Fibroblast of lung (primary cell): ENCODE measurements at regions not wholly inside any gene's neighbourhood (a gene's known extent, or its start where the extent isn't known, plus 50 kb on each side); places are given as distances from the start of the nearest gene placed in this dataset.

Experiments used
- DNase-seq, 2 donors: peaks; one replicate each; pipeline versions ENCODE4 v3.0.0 to v3.0.0-alpha.2; 2010; ENCODE audit warnings: low read depth in 2 of 2
- H2AFZ ChIP-seq: 2 replicates; pipeline ENCODE4 v1.5.1; 2012; ENCODE audit warnings: low read length, control low read depth, inconsistent platforms
- H3K27ac ChIP-seq: 2 replicates; pipeline ENCODE4 v1.5.1; 2011; ENCODE audit warnings: low read length, control low read depth; ENCODE audit not compliant: insufficient read depth
- H3K27me3 ChIP-seq: 2 replicates; pipeline ENCODE4 v1.5.1; 2011; ENCODE audit warnings: mild to moderate bottlenecking, low read length; ENCODE audit not compliant: control insufficient read depth, insufficient read depth
- H3K36me3 ChIP-seq: 2 replicates; pipeline ENCODE4 v1.5.1; 2011; ENCODE audit warnings: low read length; ENCODE audit not compliant: control insufficient read depth, insufficient read depth
- H3K4me1 ChIP-seq: 2 replicates; pipeline ENCODE4 v1.5.1; 2011; ENCODE audit warnings: low read length; ENCODE audit not compliant: control insufficient read depth, insufficient read depth; ENCODE audit errors: extremely low read depth
- H3K4me2 ChIP-seq: 2 replicates; pipeline ENCODE4 v1.5.1; 2011; ENCODE audit warnings: low read length, control low read depth; ENCODE audit not compliant: insufficient read depth; ENCODE audit errors: extremely low read depth
- H3K4me3 ChIP-seq, 4 experiments: fragments of 200-600 bp in 1 of 4; sonication (generic) in 1 of 4; replicated peaks in 1 of 4; 2 replicates each; pipeline ENCODE4 v1.5.1; 2011 to 2016; ENCODE audit warnings: low read length in 4 of 4, low read depth in 3 of 4, mild to moderate bottlenecking in 3 of 4, control low read depth in 2 of 4, inconsistent platforms in 1 of 4, mixed read lengths in 1 of 4; ENCODE audit not compliant: insufficient read depth in 1 of 4; ENCODE audit errors: control extremely low read depth in 1 of 4
- H3K79me2 ChIP-seq: 2 replicates; pipeline ENCODE4 v1.5.1; 2012; ENCODE audit warnings: mild to moderate bottlenecking, low read length, inconsistent platforms; ENCODE audit not compliant: control insufficient read depth, insufficient read depth
- H3K9ac ChIP-seq: 2 replicates; pipeline ENCODE4 v1.5.1; 2011; ENCODE audit warnings: mild to moderate bottlenecking, low read length, control low read depth; ENCODE audit not compliant: insufficient read depth
- H3K9me3 ChIP-seq: 2 replicates; pipeline ENCODE4 v1.5.1; 2012; ENCODE audit warnings: low read depth, low read length; ENCODE audit not compliant: control insufficient read depth, insufficient read depth
- H4K20me1 ChIP-seq: 2 replicates; pipeline ENCODE4 v1.5.1; 2011; ENCODE audit warnings: low read length; ENCODE audit not compliant: control insufficient read depth, insufficient read depth; ENCODE audit errors: extremely low read depth
- CTCF ChIP-seq, 2 donors: IDR thresholded peaks in 1 of 2; conservative IDR thresholded peaks in 1 of 2; 1 replicate in 1 of 2; 2 replicates in 1 of 2; pipeline ENCODE4 v1.5.1; 2011 to 2012; ENCODE audit warnings: low read length in 2 of 2, control low read depth in 1 of 2, inconsistent platforms in 1 of 2, low read depth in 1 of 2, mild to moderate bottlenecking in 1 of 2
- EZH2 ChIP-seq: IDR thresholded peaks from 2 replicates; pipeline ENCODE4 v1.5.1; 2012; ENCODE audit warnings: low read length, control low read depth, mild to moderate bottlenecking; ENCODE audit errors: missing control alignments

GRCh38 chr4:181962321-181962720 is 280.9 kb upstream of the TENM3 start:
- no peaks in the 10 kb centered on the region for H3K9me3 ChIP-seq
- H3K36me3 ChIP-seq: no peaks in the 10 kb centered on the region
- no peak overlapping the region for H3K4me2 ChIP-seq
- no peak overlapping the region for H3K4me3 ChIP-seq
- no peaks in the 10 kb centered on the region for H3K79me2 ChIP-seq
- H3K9ac ChIP-seq: no peak overlapping the region
- no peaks in the 10 kb centered on the region for H3K4me1 ChIP-seq
- no peaks in the 10 kb centered on the region for H3K27me3 ChIP-seq
- DNase-seq: peak in 1 of 2 donors; percentile 70
- no peak overlapping the region for H2AFZ ChIP-seq
- H4K20me1 ChIP-seq: no peaks in the 10 kb centered on the region
- H3K27ac ChIP-seq: no peak overlapping the region
- no peak for TF ChIP-seq EZH2
- no peak for TF ChIP-seq CTCF (conservative IDR thresholded peaks at IDR 0.05 in 1 of 2, IDR thresholded peaks at IDR 0.05 in 1 of 2; ENCODE audit: low read depth in 1 of 2, low read length in 2 of 2)

GRCh38 chr4:181964731-181965130 is 278.5 kb upstream of the TENM3 start:
- Histone ChIP-seq H3K4me1 (no peaks in the 10 kb centered on the region), H3K4me2 (no peak overlapping the region), H3K9ac (no peak overlapping the region), H4K20me1 (no peaks in the 10 kb centered on the region), H3K79me2 (no peaks in the 10 kb centered on the region), H3K36me3 (no peaks in the 10 kb centered on the region), H2AFZ (no peak overlapping the region), H3K27me3 (no peaks in the 10 kb centered on the region), H3K4me3 (no peak overlapping the region), H3K9me3 (no peaks in the 10 kb centered on the region), H3K27ac (no peak overlapping the region)
- no peak for TF ChIP-seq CTCF (conservative IDR thresholded peaks at IDR 0.05 in 1 of 2, IDR thresholded peaks at IDR 0.05 in 1 of 2; ENCODE audit: low read depth in 1 of 2, low read length in 2 of 2)
- TF ChIP-seq EZH2: no peak
- DNase-seq: no peak

DNA sequence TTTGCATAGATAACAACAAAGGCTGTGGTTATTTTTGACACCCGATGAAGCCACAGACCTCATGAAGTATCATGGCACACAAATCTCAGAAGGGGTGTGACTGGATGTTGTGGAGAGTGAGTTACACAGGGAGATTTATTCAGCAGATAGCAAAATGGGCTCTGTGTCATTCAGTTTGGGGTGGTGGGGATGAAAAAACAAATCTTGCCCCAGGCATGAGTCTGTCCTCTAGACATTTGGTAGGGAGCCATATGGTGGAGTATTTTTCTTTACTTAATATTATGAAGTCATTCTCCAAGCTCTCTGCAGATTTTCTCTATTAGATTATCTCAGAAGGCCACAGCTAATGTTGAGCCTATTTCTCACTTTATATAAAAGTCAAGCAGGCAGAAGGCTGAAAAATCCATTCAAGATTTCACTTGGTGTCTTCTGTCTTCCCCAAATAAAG is 277.1 kb upstream of the TENM3 start:
- no peaks in the 10 kb centered on the region for H4K20me1 ChIP-seq
- H2AFZ ChIP-seq: no peak overlapping the region
- no peak overlapping the region for H3K4me2 ChIP-seq
- H3K9me3 ChIP-seq: no peaks in the 10 kb centered on the region
- no peaks in the 10 kb centered on the region for H3K27me3 ChIP-seq
- no peaks in the 10 kb centered on the region for H3K4me1 ChIP-seq
- no peaks in the 10 kb centered on the region for H3K36me3 ChIP-seq
- no peak overlapping the region for H3K4me3 ChIP-seq
- H3K79me2 ChIP-seq: no peaks in the 10 kb centered on the region
- H3K27ac ChIP-seq: no peak overlapping the region
- DNase-seq: peak in 1 of 2 donors; percentile 97
- TF ChIP-seq EZH2 (no peak), CTCF (conservative IDR thresholded peaks at IDR 0.05 in 1 of 2, IDR thresholded peaks at IDR 0.05 in 1 of 2; ENCODE audit: low read depth in 1 of 2, low read length in 2 of 2) (no peak)
- no peak overlapping the region for H3K9ac ChIP-seq
